ENCODE measurements at regions not wholly inside any gene's neighbourhood (a gene's known extent, or its start where the extent isn't known, plus 50 kb on each side); places are given as distances from the start of the nearest gene placed in this dataset.

- TF ChIP-seq EP300 (IDR thresholded peaks at IDR 0.05) (no peak), CTCF (IDR thresholded peaks at IDR 0.05) (no peak), POLR2AphosphoS5 (IDR thresholded peaks at IDR 0.05) (no peak), POLR2A (IDR thresholded peaks at IDR 0.05) (no peak)
- H3K9me3 ChIP-seq: no peaks in the 10 kb centered on the region
- no peak overlapping the region for H3K4me3 ChIP-seq
- ATAC-seq: no peak
- H3K27ac ChIP-seq: no peak overlapping the region
- no peaks in the 10 kb centered on the region for H3K4me1 ChIP-seq
- no peaks in the 10 kb centered on the region for H3K36me3 ChIP-seq
- 68 to 71% methylated on average over 4 to 5 of the region's 5 CpGs for WGBS, 2 donors (ENCODE audit: low coverage in 1 of 2)
- H3K27me3 ChIP-seq: no peaks in the 10 kb centered on the region
Observed at GRCh38 chr6:81834141-81834681, 81.7 kb upstream of the TENT5A start.

- TF ChIP-seq POLR2AphosphoS5 (IDR thresholded peaks at IDR 0.05): no peak
- 71 to 89% methylated on average over 4 of the region's 4 CpGs for WGBS, 2 donors (ENCODE audit: low coverage in 1 of 2)
- no peak overlapping the region for H3K4me3 ChIP-seq
Observed at GRCh38 chr6:81832304-81832703, 79.8 kb upstream of the TENT5A start.

DNA sequence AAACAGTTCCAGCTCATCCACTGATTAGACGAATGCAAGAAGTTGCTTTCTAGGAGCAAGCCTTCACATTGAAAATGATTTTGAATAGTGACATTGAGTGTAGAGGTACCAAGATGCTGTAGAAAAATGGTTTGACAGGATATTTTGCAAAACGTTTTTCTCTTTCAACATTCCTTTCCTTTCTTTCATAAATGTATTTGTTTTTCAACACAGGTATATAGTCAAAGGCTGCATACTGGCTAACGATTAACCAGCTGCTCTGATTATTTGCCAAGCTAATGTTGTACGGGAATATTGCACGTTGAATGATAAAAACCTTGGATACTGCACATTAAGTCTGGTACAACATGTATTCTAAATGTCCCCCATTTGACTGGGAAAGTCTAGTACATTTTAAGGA, 78.8 kb upstream of the TENT5A start:
- TF ChIP-seq CTCF (IDR thresholded peaks at IDR 0.05) (no peak), POLR2AphosphoS5 (IDR thresholded peaks at IDR 0.05) (no peak), POLR2A (IDR thresholded peaks at IDR 0.05) (no peak), EP300 (IDR thresholded peaks at IDR 0.05) (no peak)
- Histone ChIP-seq H3K27me3 (no peaks in the 10 kb centered on the region), H3K36me3 (no peaks in the 10 kb centered on the region), H3K4me1 (no peaks in the 10 kb centered on the region), H3K4me3 (no peak overlapping the region), H3K27ac (no peak overlapping the region), H3K9me3 (peaks cover 0 to 14% (median 0%) of the 10 kb centered on the region in 3 donors)
- ATAC-seq: no peak
- whole genome bisulfite sequencing, 2 donors (ENCODE audit: low coverage in 1 of 2): 66 to 68% methylated on average over 5 of the region's 5 CpGs

More at GRCh38 chr6:81832304-81832703, 79.8 kb upstream of the TENT5A start:
- no peaks in the 10 kb centered on the region for H3K4me1 ChIP-seq
- H3K36me3 ChIP-seq: no peaks in the 10 kb centered on the region
- peaks cover 0 to 4% (median 0%) of the 10 kb centered on the region in 3 donors for H3K9me3 ChIP-seq
- ATAC-seq: no peak
- H3K27ac ChIP-seq: no peak overlapping the region
- H3K27me3 ChIP-seq: no peaks in the 10 kb centered on the region

- 0 to 44% methylated on average over 1 of the region's 1 CpG for WGBS, 2 donors (ENCODE audit: low coverage in 1 of 2)
- ATAC-seq: no peak
Observed at GRCh38 chr6:81826784-81827183, 74.3 kb upstream of the TENT5A start.

DNA sequence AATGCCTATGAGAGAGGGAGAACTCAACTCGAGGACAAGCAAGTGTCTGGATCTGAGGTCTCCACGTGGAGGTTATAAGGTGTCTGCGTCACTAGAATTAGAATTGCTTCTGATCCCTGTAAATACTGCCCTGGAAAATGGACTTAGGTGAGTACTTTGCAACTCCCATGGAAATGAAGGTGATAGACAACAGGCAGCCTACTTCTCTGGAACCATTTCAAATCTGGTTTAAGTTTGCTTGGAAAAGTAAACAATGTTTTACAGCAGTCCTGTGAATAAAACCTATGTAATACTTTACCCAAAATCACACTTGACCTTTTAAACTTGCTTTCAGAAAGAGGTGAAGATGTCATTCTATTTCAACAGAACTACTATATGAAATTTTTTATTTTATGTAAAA, 70.1 kb upstream of the TENT5A start:
- Histone ChIP-seq H3K4me3 (no peak overlapping the region), H3K27ac (no peak overlapping the region), H3K36me3 (no peaks in the 10 kb centered on the region), H3K4me1 (no peaks in the 10 kb centered on the region), H3K9me3 (peaks cover 0 to 16% (median 0%) of the 10 kb centered on the region in 3 donors), H3K27me3 (no peaks in the 10 kb centered on the region)
- 80 to 85% methylated on average over 3 of the region's 3 CpGs for WGBS, 2 donors (ENCODE audit: low coverage in 1 of 2)
- TF ChIP-seq POLR2AphosphoS5 (IDR thresholded peaks at IDR 0.05) (no peak), EP300 (IDR thresholded peaks at IDR 0.05) (no peak), POLR2A (IDR thresholded peaks at IDR 0.05) (no peak), CTCF (IDR thresholded peaks at IDR 0.05) (no peak)
- ATAC-seq: no peak

More at GRCh38 chr6:81826784-81827183, 74.3 kb upstream of the TENT5A start:
- TF ChIP-seq EP300 (IDR thresholded peaks at IDR 0.05): no peak
- TF ChIP-seq POLR2AphosphoS5 (IDR thresholded peaks at IDR 0.05): no peak
- no peak for TF ChIP-seq POLR2A (IDR thresholded peaks at IDR 0.05)
- no peak for TF ChIP-seq CTCF (IDR thresholded peaks at IDR 0.05)
- Histone ChIP-seq H3K36me3 (no peaks in the 10 kb centered on the region), H3K27me3 (no peaks in the 10 kb centered on the region), H3K9me3 (peaks cover 0 to 18% (median 0%) of the 10 kb centered on the region in 3 donors), H3K27ac (no peak overlapping the region), H3K4me1 (no peaks in the 10 kb centered on the region), H3K4me3 (no peak overlapping the region)

All from gastroesophageal sphincter (tissue), 4 donors.